ENCODE measurements at regions not wholly inside any gene's neighbourhood (a gene's known extent, or its start where the extent isn't known, plus 50 kb on each side); places are given as distances from the start of the nearest gene placed in this dataset.

GRCh38 chr19:46963093-46963734, 56.4 kb upstream of the NPAS1 start:
- no peak overlapping the region for H3K27ac ChIP-seq (ENCODE audit: low read depth, low read length)
- no peaks in the 10 kb centered on the region for H3K36me3 ChIP-seq (ENCODE audit: control insufficient read depth, insufficient read depth, low read length)
- no peak overlapping the region for H3K9ac ChIP-seq (ENCODE audit: low read length)
- H3K4me3 ChIP-seq (ENCODE audit: low read length): no peak overlapping the region
- H3K27me3 ChIP-seq (ENCODE audit: control insufficient read depth, insufficient read depth, low read length): no peaks in the 10 kb centered on the region
- peaks cover 3% of the 10 kb centered on the region for H3K4me1 ChIP-seq (ENCODE audit: control insufficient read depth, insufficient read depth, low read length)

DNA sequence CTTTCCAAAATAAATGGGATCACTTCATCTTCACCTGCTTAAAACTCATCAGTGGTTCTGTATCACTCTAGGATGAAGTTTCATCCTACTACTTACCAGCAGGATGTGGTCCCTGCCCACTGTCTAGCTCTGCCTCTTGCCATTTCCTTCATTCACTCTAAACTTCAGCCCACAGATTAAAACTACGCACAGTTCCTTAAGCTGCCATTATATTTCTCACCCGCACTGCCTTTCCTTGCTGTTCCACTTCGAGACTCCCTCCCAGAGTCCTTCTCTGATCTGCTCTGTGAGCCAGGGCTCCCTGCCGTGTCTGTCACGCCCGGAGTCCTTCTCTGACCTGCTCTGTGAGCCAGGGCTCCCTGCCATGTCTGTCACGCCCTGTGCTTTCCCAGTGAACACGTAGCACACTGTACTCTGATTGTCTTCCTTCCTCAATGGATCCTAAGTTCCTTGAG, 52.0 kb upstream of the NPAS1 start:
- Histone ChIP-seq H3K9ac (ENCODE audit: low read length) (no peak overlapping the region), H3K27ac (ENCODE audit: low read depth, low read length) (no peak overlapping the region), H3K4me3 (ENCODE audit: low read length) (no peak overlapping the region), H3K36me3 (ENCODE audit: control insufficient read depth, insufficient read depth, low read length) (no peaks in the 10 kb centered on the region), H3K4me1 (ENCODE audit: control insufficient read depth, insufficient read depth, low read length) (peaks cover 3% of the 10 kb centered on the region), H3K27me3 (ENCODE audit: control insufficient read depth, insufficient read depth, low read length) (no peaks in the 10 kb centered on the region)

All from rectal smooth muscle tissue (tissue), 1 donor.